ENCODE measurements at regions not wholly inside any gene's neighbourhood (a gene's known extent, or its start where the extent isn't known, plus 50 kb on each side); places are given as distances from the start of the nearest gene placed in this dataset.

- TF ChIP-seq EZH2 (IDR thresholded peaks at IDR 0.05; ENCODE audit: low read depth) (no peak), CTCF (conservative IDR thresholded peaks at IDR 0.05) (no peak)
Observed at GRCh38 chr3:73683706-73684105, 59.0 kb upstream of the PDZRN3 start.

Measured in PC-9 (cell line).